ENCODE measurements at regions not wholly inside any gene's neighbourhood (a gene's known extent, or its start where the extent isn't known, plus 50 kb on each side); places are given as distances from the start of the nearest gene placed in this dataset.

GRCh38 chr14:71812693-71813092, 119.5 kb upstream of the RGS6 start:
- TF ChIP-seq SIN3A (IDR thresholded peaks at IDR 0.05; ENCODE audit: borderline replicate concordance, insufficient read depth, low read length): no peak
- no peak for TF ChIP-seq POLR2AphosphoS5 (IDR thresholded peaks at IDR 0.05; ENCODE audit: low read depth, low read length)
- no peak for TF ChIP-seq REST (IDR thresholded peaks at IDR 0.05; ENCODE audit: insufficient read depth in 1 of 2, low read depth in 2 of 2, low read length in 2 of 2)
